Dermis blood vessel endothelial cell (primary cell): ENCODE measurements at regions not wholly inside any gene's neighbourhood (a gene's known extent, or its start where the extent isn't known, plus 50 kb on each side); places are given as distances from the start of the nearest gene placed in this dataset.
A peak's percentile ranks its signal among the peaks of the same experiment; 100 is the strongest.

ENCODE experiments used
- DNase-seq: peaks from one replicate; pipeline ENCODE4 v3.0.0; 2010

- peak; percentile 31 for DNase-seq
Measured at GRCh38 chr21:16241016-16241415, 511.2 kb downstream of the USP25 start.

DNA sequence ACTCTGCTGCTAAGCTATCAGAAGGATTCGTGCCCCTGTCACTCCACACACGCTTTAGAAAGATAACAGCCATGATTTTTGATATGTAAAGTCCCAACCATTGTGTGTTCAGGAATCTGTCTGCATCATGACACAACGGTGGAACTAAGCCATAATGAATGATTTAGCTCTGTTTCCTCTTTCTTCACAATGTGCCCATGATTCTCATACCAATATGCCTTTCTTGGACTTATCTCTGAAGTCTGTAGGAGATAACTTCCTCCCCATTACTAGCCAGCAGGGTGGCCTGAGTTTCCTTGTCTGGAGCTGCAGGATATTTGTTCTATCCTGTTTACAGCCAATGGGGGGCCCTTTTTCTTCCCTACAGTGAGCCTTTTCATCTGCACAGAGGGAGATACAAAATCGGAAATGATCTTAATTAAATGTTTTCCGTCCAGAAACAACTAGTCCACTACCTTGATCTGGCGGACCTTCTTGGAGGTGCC is 511.7 kb downstream of the USP25 start:
- peak; percentile 87 for DNase-seq

DNA sequence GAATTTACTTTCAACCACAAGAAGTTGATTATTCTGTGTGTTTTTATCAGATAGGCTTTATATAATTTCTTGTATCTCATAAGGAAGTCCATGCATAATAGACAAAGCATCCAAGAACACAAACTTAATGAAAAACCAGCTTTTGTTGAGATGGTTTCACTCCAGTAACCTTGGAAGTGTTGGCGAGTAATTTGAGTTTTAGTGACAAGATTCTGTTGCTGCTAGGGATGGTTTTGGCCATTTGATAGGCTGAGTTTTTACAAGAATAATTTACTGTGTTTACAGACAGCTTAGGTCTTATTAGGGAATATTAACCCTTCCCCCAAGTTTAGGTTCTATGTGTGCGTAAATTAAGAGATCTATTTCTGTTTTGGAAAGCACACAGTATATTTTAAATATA is 513.6 kb downstream of the USP25 start:
- DNase-seq = no peak

GRCh38 chr21:16248705-16249104 is 518.9 kb downstream of the USP25 start:
- no peak for DNase-seq

DNA sequence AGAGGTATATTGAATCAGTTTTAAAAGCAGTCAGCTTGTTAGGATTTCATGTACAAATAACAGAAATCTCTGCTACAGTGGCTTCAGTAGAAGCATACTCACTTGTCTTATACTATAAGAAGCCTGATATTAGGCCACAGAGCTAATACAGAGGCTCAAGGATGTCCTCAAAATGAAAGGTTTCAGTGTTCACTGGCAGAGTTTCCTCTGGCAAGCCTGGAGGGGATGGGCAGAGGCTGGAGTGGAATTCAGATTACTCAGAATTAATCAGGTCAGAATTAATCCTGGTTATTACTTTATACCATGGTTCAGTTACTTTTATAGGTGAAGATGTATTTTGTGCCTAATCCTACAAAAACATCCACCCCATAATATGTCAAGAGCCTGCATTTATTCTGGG is 520.5 kb downstream of the USP25 start:
- DNase-seq = no peak

- no peak for DNase-seq
Measured at GRCh38 chr21:16258844-16259611, 529.2 kb downstream of the USP25 start.

DNA sequence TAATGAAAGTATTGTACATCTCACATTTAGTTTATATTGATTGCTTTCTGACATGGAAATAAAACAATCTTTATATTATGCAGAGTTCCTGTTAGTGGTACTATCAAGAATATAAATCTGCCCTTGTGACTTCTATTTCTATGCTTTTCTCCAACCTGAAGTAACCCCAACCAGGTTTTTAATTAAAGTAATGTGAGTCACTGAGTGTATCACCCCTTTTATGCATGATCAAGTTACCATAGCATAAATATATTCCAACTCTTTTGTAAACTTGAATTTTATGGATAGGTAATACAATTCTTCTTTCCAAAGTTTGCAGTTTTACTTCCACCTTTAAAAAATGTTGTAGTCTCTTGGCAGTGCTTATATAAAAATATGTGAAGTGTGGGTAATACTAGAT is 532.3 kb downstream of the USP25 start:
- DNase-seq = no peak

GRCh38 chr21:16264319-16264718 is 534.5 kb downstream of the USP25 start:
- no peak for DNase-seq

- DNase-seq = no peak
Measured at GRCh38 chr21:16269476-16269875, 539.7 kb downstream of the USP25 start.

DNA sequence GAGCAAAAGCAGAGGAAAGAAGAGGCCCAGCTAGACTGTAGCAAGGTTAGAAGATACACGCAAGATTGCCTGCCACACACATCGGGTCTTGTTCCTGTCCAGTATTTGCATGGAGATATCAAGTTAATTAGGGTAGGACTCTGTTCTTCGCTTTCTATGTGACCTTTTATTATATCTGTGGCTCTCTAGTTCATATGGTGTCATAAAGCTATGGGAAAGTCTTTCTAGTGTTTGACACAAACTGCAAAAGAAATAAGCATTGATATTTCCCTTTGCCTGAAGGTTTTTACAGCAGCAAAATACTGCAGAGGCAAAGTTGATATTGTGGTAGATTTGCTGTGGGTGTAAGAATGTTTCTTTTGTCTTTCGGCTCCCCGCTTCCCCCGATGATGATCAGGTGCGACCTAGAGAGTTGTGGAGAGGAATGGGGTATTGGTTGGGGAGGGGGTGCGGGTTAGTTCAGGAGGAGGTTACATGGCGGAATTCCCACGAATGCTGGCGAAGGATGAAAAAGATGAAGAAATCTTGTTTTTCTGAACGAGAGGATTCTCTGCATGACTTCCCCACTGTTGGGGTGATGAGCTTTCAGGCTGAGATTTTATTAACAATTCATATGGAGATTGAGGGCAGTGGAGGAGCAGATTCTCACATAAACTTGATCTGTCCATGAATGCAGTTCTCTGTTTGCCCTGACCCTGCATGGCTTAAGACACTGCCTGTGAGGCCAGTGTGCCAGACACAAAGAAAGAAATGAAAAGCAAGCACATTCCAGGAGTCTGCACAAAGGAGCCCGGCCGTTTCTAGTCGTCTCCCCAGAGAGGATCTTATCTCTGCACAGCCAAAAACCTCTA is 550.2 kb downstream of the USP25 start:
- DNase-seq = peak; percentile 1

DNA sequence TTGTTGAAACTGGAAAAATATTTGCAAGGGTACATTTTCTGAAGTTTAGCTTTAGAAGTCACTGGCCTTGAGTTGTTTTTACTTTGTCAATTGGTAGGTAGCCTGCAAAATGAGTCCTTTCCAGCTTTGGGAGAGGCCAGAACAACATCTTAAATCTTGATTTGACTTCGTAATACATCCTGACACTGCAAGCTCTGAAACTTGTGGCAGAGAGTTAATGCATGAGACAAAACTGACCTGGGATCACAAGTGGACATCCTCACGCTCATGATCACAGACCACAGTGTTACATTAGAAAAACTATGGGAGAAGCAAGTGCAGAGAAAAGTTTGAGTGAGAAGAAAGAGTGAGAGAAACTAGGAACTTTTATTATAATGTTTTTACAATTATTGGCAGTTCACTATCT is 550.9 kb downstream of the USP25 start:
- no peak for DNase-seq

DNA sequence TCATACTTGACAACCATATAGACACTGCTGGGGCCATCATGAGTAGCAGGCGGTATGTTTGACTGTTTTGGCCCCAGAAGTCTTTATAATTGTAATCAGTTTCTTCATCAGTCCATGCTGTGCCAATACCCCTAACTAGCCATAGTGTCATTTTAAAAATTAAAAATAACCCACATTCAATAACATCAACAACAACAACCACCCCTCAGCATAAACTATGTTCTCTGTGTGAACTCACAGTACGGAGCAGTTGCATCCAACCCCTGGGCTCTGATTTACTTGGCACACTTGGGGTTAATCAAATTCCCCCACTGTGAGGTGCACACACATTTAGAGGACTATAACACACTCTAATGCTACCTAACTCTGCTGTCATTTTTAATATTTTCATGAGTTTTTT is 553.7 kb downstream of the USP25 start:
- no peak for DNase-seq

- DNase-seq = no peak
Measured at GRCh38 chr21:16285605-16286126, 555.9 kb downstream of the USP25 start.

GRCh38 chr21:16287046-16287445 is 557.3 kb downstream of the USP25 start:
- DNase-seq = no peak

DNA sequence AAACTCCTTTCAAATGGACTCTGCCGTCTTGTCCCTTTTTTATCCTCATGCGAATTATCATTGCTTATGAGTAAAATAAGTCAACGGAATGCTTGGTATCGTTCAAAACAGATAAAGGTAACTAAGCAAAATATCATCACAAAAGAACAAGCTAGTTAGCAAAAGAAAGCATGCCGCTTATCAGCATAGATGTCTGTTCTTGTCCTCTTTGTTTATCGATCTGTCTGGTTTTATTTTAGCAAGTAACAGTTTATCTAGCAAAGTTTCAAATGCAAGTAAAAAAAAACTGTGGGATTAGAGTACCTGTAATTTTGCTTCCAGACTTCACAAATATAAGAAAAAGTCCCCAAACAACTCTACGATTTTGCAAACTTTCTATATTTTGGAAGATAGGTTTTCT is 561.5 kb downstream of the USP25 start:
- DNase-seq = no peak

- no peak for DNase-seq
Measured at GRCh38 chr21:16294128-16294527, 564.3 kb downstream of the USP25 start.

DNA sequence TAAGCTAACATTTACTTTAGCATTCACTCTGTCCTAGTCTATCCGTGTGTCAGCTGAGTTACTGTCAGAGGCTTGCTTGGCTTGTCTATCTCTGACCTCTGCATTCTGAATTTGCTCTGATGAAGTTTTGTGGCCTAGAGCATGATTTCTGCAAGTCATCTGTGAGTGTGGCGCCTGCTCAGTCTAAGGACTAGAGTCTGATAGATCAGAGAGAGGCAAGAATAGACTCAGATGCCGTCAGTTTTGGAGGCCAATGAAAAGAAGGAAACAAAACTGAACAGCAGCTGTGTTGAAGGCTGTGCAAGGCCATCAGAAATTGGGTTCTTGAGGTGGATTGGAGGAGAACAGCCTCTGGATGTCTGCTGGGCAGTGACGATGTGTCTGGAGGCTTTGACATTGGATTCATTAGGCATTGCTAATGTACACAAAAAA is 573.1 kb downstream of the USP25 start:
- DNase-seq = no peak

DNA sequence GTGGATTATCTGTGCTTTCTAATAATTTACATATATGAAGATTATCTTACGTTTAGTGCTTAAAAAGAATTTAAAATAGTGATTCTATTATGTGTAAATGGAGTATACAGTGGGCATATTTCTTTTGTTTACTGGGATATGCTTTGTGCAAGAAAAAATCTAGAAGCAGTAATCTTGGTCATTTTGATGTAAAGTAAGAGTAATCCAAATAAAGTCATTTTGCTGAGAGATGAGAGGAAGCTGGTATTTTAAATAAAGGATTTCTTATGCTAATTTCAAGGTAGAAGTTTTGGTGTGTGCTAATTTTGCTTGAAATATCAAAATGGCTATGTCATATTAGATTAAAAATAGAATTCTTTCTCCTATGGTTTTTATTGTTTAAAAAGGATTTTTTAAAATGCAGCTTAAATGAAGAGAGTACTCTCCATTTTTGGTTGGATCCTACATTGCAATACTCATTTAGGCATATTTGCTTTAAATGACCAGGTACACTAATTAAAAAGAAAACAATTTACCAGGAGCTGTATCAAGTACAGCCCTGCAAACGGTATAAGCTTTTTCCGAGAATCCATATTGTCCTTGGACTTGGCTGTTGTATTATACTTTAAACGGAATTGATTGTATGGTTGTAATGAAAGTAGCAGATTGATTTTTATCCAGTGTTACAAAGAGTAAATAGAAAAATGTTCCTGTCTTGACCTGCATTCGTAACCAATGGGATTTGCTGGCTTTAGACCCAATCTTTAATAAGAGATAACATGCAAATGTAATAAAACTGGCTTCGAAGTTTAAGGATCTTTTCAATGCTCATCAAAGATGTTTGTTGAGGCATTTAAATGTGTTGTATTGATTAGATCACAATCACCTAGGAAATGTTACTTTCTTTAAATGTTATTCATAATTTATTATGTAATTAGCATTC is 574.7 kb downstream of the USP25 start:
- DNase-seq = no peak

- DNase-seq = peak; percentile 63
Measured at GRCh38 chr21:16305686-16306085, 575.9 kb downstream of the USP25 start.

DNA sequence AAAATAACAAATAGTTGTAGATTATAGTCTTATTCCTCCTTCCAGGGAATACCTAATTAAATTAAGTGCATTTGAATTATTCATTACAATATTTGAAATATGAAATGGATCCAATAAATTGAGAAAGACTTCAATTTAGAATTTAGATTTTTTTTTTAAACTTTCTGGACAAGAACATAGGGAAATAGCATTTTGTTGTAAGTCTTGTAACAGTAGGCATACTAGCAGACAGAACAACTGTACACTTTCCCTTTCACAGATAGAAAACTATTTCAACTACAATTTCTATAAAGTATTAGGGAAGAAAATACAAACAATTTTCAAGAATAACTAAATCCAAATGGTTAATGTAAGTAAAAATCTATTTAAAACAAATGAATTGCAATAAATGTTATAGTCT is 577.5 kb downstream of the USP25 start:
- no peak for DNase-seq

DNA sequence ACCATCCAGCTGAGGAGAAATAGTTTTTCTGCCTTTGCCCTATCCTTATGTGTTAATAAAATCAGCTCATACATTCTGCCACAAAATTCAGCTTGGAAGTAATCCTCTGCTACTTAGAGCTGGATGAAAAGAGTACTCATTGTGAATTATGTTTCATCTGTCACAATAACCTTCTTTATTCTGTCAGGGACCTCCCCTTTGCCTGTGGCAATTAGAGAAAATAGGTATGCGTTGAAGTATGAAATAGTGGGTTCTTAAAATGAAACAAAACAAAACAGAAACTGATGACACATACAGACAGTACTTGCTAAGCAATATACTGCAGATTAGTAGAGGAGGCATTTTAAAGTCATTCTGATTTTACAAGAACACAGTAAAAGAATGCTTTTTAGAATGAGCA is 578.5 kb downstream of the USP25 start:
- no peak for DNase-seq

GRCh38 chr21:16309250-16309971 is 579.6 kb downstream of the USP25 start:
- DNase-seq = no peak
